Common myeloid progenitor, CD34-positive (primary cell): ENCODE measurements at regions not wholly inside any gene's neighbourhood (a gene's known extent, or its start where the extent isn't known, plus 50 kb on each side); places are given as distances from the start of the nearest gene placed in this dataset.

ENCODE experiments used
- CTCF ChIA-PET: fragments of 350-600 bp; sonication (Branson Sonifier 250); formaldehyde crosslinking; loops from one replicate; lab custom pipeline; 2021; ENCODE audit warnings: antibody characterized with exemption; lab: Charles Lee
- POLR2A ChIA-PET: fragments of 350-600 bp; sonication (Branson Sonifier 250); formaldehyde crosslinking; loops from one replicate; lab custom pipeline; 2021; ENCODE audit warnings: antibody characterized with exemption; lab: Charles Lee
- DNase-seq, 3 donors: peaks; one replicate each; pipeline versions ENCODE4 v3.0.0 to v3.0.0-alpha.2; 2013
- H3K27ac ChIP-seq, 2 experiments: 1 replicate in 1 of 2; 2 replicates in 1 of 2; pipeline ENCODE4 v1.7.0; 2013; ENCODE audit warnings: inconsistent platforms in 2 of 2, low read length in 2 of 2, mild to moderate bottlenecking in 2 of 2, low read depth in 1 of 2, moderate library complexity in 1 of 2; ENCODE audit not compliant: severe bottlenecking in 2 of 2, insufficient read depth in 1 of 2, poor library complexity in 1 of 2
- H3K27me3 ChIP-seq, 5 experiments: replicated peaks in 2 of 5; 1 replicate in 3 of 5; 2 replicates in 2 of 5; pipeline versions ENCODE4 v1.6.1 to v1.7.0; 2013; ENCODE audit warnings: low read length in 4 of 5, mild to moderate bottlenecking in 2 of 5, moderate library complexity in 2 of 5, inconsistent platforms in 1 of 5; ENCODE audit not compliant: insufficient read depth in 5 of 5, control insufficient read depth in 4 of 5
- H3K36me3 ChIP-seq, 4 experiments: 1 replicate in 2 of 4; 2 replicates in 2 of 4; pipeline versions ENCODE4 v1.6.1 to v1.7.0; 2013; ENCODE audit warnings: low read length in 3 of 4, control low read depth in 1 of 4, mild to moderate bottlenecking in 1 of 4; ENCODE audit not compliant: control insufficient read depth in 4 of 4, insufficient read depth in 4 of 4
- H3K4me1 ChIP-seq, 4 experiments: 1 replicate in 3 of 4; 2 replicates in 1 of 4; pipeline versions ENCODE4 v1.6.1 to v1.7.1; 2013; ENCODE audit warnings: low read length in 3 of 4, mild to moderate bottlenecking in 3 of 4, control low read depth in 1 of 4, inconsistent platforms in 1 of 4, moderate library complexity in 1 of 4; ENCODE audit not compliant: control insufficient read depth in 4 of 4, insufficient read depth in 4 of 4; ENCODE audit errors: control extremely low read depth in 1 of 4
- H3K4me3 ChIP-seq, 7 experiments: 1 replicate in 4 of 7; 2 replicates in 3 of 7; pipeline versions ENCODE4 v1.5.1 to v1.7.0; 2013; ENCODE audit warnings: mild to moderate bottlenecking in 7 of 7, low read length in 6 of 7, moderate library complexity in 6 of 7, inconsistent platforms in 2 of 7, low read depth in 2 of 7, control low read depth in 1 of 7; ENCODE audit not compliant: insufficient read depth in 4 of 7, control insufficient read depth in 1 of 7; ENCODE audit errors: extremely low read depth in 1 of 7
- H3K9me3 ChIP-seq, 5 experiments: 1 replicate in 4 of 5; 2 replicates in 1 of 5; pipeline versions ENCODE4 v1.6.1 to v1.7.1; 2013; ENCODE audit warnings: low read length in 4 of 5, mild to moderate bottlenecking in 2 of 5, inconsistent platforms in 1 of 5, low read depth in 1 of 5, moderate library complexity in 1 of 5; ENCODE audit not compliant: control insufficient read depth in 4 of 5, insufficient read depth in 2 of 5; ENCODE audit errors: control extremely low read depth in 1 of 5
- WGBS: methylation state at CpG from one replicate; pipeline ENCODE4 v1.1.5; 2013; ENCODE audit not compliant: insufficient coverage; 5-methylcytosine and 5-hydroxymethylcytosine counted together

- H3K27ac ChIP-seq: no peak overlapping the region
- no CpG with 5 or more reads among the region's 2 CpGs for WGBS
- CTCF ChIA-PET: interaction anchor here (1.1 to 5.3 kb wide), 5 partner anchors 27 to 150 kb away, joined by 3 to 29 read pairs (median 3); no protein-coding TSS in a partner anchor
- DNase-seq: peak in 2 of 3 donors; percentile 33 to 35
- no peaks in the 10 kb centered on the region for H3K9me3 ChIP-seq
- no peak overlapping the region for H3K4me3 ChIP-seq
- POLR2A ChIA-PET: no interaction called here
- H3K4me1 ChIP-seq: peaks cover 0 to 28% (median 18%) of the 10 kb centered on the region in 4 experiments
- no peaks in the 10 kb centered on the region for H3K36me3 ChIP-seq
- no peaks in the 10 kb centered on the region for H3K27me3 ChIP-seq
These were observed 63.3 kb upstream of the PRSS1 start for GRCh38 chr7:142685877-142686508.

GRCh38 chr7:142681314-142682092, 67.8 kb upstream of the PRSS1 start:
- no peak for DNase-seq
- no peaks in the 10 kb centered on the region for H3K27me3 ChIP-seq
- H3K9me3 ChIP-seq: peaks cover 0 to 12% (median 0%) of the 10 kb centered on the region in 5 experiments
- ChIA-PET POLR2A (interaction anchor here (0.8 kb wide), 1 partner anchor 106 kb away, joined by 3 read pairs; no protein-coding TSS in a partner anchor), CTCF (interaction anchor here (0.6 to 2.9 kb wide), 9 partner anchors 12 to 289 kb away, joined by 3 to 13 read pairs (median 3); no protein-coding TSS in a partner anchor)
- no peak overlapping the region for H3K27ac ChIP-seq
- H3K36me3 ChIP-seq: peaks cover 0 to 3% (median 0%) of the 10 kb centered on the region in 4 experiments
- H3K4me3 ChIP-seq: no peak overlapping the region
- H3K4me1 ChIP-seq: peaks cover 0 to 18% (median 10%) of the 10 kb centered on the region in 4 experiments
- 64% methylated on average over 2 of the region's 3 CpGs for WGBS

DNA sequence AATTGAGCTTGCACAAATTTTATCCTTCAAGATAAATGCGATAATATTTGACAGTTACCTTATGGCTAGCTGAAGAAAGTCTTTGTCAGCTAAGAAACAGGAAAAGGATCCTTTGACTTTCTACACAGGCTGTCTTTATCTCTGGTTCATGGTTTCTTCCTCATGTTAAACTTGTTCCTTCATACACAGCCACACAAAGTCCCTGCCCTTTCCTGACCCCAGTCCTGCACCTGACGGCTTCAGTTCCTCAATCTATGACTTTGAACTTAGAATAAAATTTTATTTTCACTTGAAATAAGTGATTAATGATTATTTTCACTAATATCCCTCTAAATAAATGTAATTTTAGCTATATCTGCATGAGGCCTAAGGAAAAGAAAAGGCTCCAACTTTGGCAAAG, 77.8 kb upstream of the PRSS1 start:
- Histone ChIP-seq H3K4me3 (no peak overlapping the region), H3K27ac (peak overlapping the region in 1 of 2 experiments; percentile 32), H3K9me3 (peaks cover 0 to 1% (median 0%) of the 10 kb centered on the region in 5 experiments), H3K27me3 (no peaks in the 10 kb centered on the region), H3K4me1 (peaks cover 17 to 43% (median 34%) of the 10 kb centered on the region in 4 experiments), H3K36me3 (no peaks in the 10 kb centered on the region)
- DNase-seq: peak in 2 of 3 donors; percentile 67 to 81
- WGBS: 0% methylated on average over 1 of the region's 2 CpGs
- ChIA-PET POLR2A (interaction anchor here (0.7 kb wide), 1 partner anchor 43 kb away, joined by 4 read pairs; no protein-coding TSS in a partner anchor), CTCF (interaction anchor here (0.8 to 6.1 kb wide), 15 partner anchors 12 to 330 kb away, joined by 3 to 51 read pairs (median 4); no protein-coding TSS in a partner anchor)

DNA sequence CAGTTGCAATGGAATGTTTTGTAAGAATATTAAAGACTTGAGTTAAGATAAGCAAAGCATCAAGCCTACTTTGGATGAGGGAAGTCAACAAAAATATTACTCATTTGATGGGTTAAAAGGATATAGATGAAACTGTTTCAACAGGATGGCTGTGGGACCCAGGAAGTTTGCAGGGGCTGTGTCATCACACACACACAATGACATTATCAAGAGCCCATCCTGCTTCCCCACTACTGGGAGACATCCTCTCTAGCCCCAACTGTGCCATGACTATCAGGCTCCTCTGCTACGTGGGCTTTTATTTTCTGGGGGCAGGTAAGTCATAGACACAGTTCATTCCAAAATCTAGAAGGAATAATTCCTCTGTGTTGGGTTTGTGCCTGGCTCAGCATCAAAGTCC, 78.8 kb upstream of the PRSS1 start:
- no peak overlapping the region for H3K4me3 ChIP-seq
- peaks cover 0 to under 1% (median 0%) of the 10 kb centered on the region in 5 experiments for H3K9me3 ChIP-seq
- no peaks in the 10 kb centered on the region for H3K27me3 ChIP-seq
- POLR2A ChIA-PET: interaction anchor here (1.2 kb wide), 1 partner anchor 44 kb away, joined by 4 read pairs; no protein-coding TSS in a partner anchor
- CTCF ChIA-PET: interaction anchor here (0.6 to 6.1 kb wide), 17 partner anchors 11 to 140 kb away, joined by 3 to 51 read pairs (median 5); no protein-coding TSS in a partner anchor
- peak overlapping the region in 1 of 2 experiments; percentile 32 for H3K27ac ChIP-seq
- WGBS: 0% methylated on average over 1 of the region's 1 CpG
- no peaks in the 10 kb centered on the region for H3K36me3 ChIP-seq
- DNase-seq: peak in 1 of 3 donors; percentile 61
- H3K4me1 ChIP-seq: peaks cover 17 to 43% (median 34%) of the 10 kb centered on the region in 4 experiments

DNA sequence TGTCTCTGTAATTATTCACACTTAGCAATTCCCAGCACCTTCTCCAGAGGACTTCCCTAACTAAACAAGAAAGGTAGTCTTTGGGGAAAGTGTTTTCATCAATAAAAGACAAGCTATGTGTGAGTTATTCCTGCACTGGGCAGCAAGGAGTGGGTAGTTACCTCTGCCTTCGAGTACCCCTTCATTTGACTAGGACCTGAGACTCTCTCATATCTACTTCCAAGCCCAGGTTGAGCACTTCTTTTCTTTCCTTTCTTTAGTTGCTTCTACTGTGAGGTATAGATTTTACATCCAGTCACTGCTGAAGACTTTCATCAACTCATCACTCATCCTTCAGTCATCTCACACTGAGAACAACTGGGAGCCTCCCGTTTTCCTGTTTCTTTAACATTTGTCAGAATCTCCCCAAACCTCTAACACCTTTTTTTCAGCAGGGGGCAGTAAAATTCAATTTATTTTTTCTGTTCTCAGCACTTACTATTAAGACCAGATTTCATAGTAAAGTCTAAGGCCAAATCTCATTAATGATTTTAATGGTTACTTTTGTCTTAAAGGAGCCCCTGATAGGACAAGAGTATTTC, 80.1 kb upstream of the PRSS1 start:
- CTCF ChIA-PET: interaction anchor here (0.6 to 6.6 kb wide), 20 partner anchors 9 to 148 kb away, joined by 3 to 76 read pairs (median 4); no protein-coding TSS in a partner anchor
- Histone ChIP-seq H3K36me3 (no peaks in the 10 kb centered on the region), H3K27ac (no peak overlapping the region), H3K4me3 (no peak overlapping the region), H3K9me3 (no peaks in the 10 kb centered on the region), H3K4me1 (peaks cover 17 to 43% (median 34%) of the 10 kb centered on the region in 4 experiments), H3K27me3 (no peaks in the 10 kb centered on the region)
- POLR2A ChIA-PET: no interaction called here
- WGBS: 75% methylated on average over 1 of the region's 2 CpGs
- peak; percentile 31 to 50 (median 49) for DNase-seq

- ChIA-PET CTCF (interaction anchor here (0.6 to 6.6 kb wide), 18 partner anchors 9 to 148 kb away, joined by 3 to 76 read pairs (median 4); no protein-coding TSS in a partner anchor), POLR2A (interaction anchor here (2.1 kb wide), 1 partner anchor 115 kb away, joined by 4 read pairs; no protein-coding TSS in a partner anchor)
- H3K27me3 ChIP-seq: no peaks in the 10 kb centered on the region
- no peak overlapping the region for H3K4me3 ChIP-seq
- 0% methylated on average over 2 of the region's 4 CpGs for WGBS
- peak in 2 of 3 donors; percentile 40 to 57 for DNase-seq
- no peak overlapping the region for H3K27ac ChIP-seq
- H3K9me3 ChIP-seq: no peaks in the 10 kb centered on the region
- H3K4me1 ChIP-seq: peaks cover 17 to 43% (median 34%) of the 10 kb centered on the region in 4 experiments
- no peaks in the 10 kb centered on the region for H3K36me3 ChIP-seq
These were observed 80.8 kb upstream of the PRSS1 start for GRCh38 chr7:142668495-142668894.
